Upper lobe of left lung (tissue), 4 donors: ENCODE measurements at regions not wholly inside any gene's neighbourhood (a gene's known extent, or its start where the extent isn't known, plus 50 kb on each side); places are given as distances from the start of the nearest gene placed in this dataset.

Source experiments
- POLR2A ChIP-seq, 4 donors: fragments of 450-650 bp; IDR thresholded peaks; one replicate each; pipeline ENCODE4 v1.5.1; 2016 to 2017; ENCODE audit warnings: antibody characterized with exemption in 4 of 4, mild to moderate bottlenecking in 2 of 4
- POLR2AphosphoS5 ChIP-seq, 2 donors: sonication (generic); formaldehyde crosslinking; IDR thresholded peaks; one replicate each; pipeline ENCODE4 v1.5.1; 2017; ENCODE audit warnings: antibody characterized with exemption in 2 of 2
- TF ChIP-seq, protein P1 (sequence below), 6 experiments: fragments of 450-650 bp in 4 of 6; fragments of 200-600 bp in 2 of 6; sonication (generic) in 2 of 6; IDR thresholded peaks; one replicate each; pipeline ENCODE4 v1.5.1; 2016 to 2019; ENCODE audit warnings: antibody characterized with exemption in 6 of 6

DNA sequence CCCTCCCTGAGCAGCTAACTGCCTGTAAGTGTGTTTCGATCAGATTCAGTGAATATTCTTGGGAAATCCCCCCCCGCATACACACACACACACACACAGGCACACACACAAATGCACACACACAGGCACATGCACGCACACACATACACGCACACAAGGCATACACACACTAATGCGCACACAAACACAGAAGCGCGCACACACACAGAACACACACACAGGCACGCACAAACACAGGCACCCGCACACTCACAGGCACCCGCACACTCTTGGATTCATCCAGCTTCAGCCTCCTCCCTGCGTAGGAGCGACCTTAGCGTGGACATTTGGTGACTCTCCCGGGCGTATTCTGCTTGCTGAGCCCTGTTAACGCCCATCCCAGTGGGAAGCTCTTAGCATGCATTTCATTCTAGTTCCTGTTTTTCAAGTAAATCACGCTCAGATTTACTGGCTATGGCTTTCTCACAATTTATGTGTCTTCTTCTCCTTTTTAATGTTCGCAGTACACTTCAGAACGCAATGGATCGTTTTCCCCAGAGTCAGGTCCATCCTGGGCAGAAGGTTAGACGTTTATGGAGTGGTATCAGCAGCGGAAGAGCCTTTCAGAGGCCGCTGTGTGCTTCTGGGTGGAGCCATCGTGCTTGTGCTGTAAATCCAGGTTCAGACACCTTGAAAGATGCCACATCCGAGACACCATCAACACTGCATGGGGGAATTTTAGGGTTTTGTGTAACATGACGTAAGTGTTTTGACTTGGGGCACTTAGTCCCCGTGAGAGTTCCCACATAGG is 656.6 kb downstream of the GALR1 start:
- TF ChIP-seq, protein P1, sequence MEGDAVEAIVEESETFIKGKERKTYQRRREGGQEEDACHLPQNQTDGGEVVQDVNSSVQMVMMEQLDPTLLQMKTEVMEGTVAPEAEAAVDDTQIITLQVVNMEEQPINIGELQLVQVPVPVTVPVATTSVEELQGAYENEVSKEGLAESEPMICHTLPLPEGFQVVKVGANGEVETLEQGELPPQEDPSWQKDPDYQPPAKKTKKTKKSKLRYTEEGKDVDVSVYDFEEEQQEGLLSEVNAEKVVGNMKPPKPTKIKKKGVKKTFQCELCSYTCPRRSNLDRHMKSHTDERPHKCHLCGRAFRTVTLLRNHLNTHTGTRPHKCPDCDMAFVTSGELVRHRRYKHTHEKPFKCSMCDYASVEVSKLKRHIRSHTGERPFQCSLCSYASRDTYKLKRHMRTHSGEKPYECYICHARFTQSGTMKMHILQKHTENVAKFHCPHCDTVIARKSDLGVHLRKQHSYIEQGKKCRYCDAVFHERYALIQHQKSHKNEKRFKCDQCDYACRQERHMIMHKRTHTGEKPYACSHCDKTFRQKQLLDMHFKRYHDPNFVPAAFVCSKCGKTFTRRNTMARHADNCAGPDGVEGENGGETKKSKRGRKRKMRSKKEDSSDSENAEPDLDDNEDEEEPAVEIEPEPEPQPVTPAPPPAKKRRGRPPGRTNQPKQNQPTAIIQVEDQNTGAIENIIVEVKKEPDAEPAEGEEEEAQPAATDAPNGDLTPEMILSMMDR (IDR thresholded peaks at IDR 0.05), result no peak
- TF ChIP-seq POLR2A (IDR thresholded peaks at IDR 0.05) (no peak), POLR2AphosphoS5 (IDR thresholded peaks at IDR 0.05) (no peak)
